Liver (tissue), 3 donors: ENCODE measurements at regions not wholly inside any gene's neighbourhood (a gene's known extent, or its start where the extent isn't known, plus 50 kb on each side); places are given as distances from the start of the nearest gene placed in this dataset.

Source experiments
- ATF3 ChIP-seq: IDR thresholded peaks from 2 replicates; pipeline ENCODE4 v1.6.1; 2016; ENCODE audit warnings: antibody characterized with exemption
- CTCF ChIP-seq: fragments of 150-350 bp; IDR thresholded peaks from 2 replicates; pipeline ENCODE4 v1.5.1; 2017; ENCODE audit warnings: improper control_type of control experiment, low read depth, low read length; ENCODE audit not compliant: missing input control
- EGR1 ChIP-seq, 2 donors: IDR thresholded peaks; 2 replicates each; pipeline ENCODE4 v1.6.1; 2016 to 2018; ENCODE audit warnings: antibody characterized with exemption in 2 of 2, low read depth in 2 of 2
- HNF4G ChIP-seq: IDR thresholded peaks from 2 replicates; pipeline ENCODE4 v1.6.1; 2016; ENCODE audit warnings: antibody characterized with exemption
- JUND ChIP-seq, 2 donors: IDR thresholded peaks; 2 replicates each; pipeline ENCODE4 v1.6.1; 2016; ENCODE audit warnings: antibody characterized with exemption in 2 of 2
- MAX ChIP-seq: IDR thresholded peaks from 2 replicates; pipeline ENCODE4 v1.6.1; 2016; ENCODE audit warnings: antibody characterized with exemption
- RAD21 ChIP-seq, 2 donors: IDR thresholded peaks; 2 replicates each; pipeline ENCODE4 v1.6.1; 2016; ENCODE audit warnings: antibody characterized with exemption in 2 of 2, mild to moderate bottlenecking in 2 of 2
- REST ChIP-seq: IDR thresholded peaks from 2 replicates; pipeline ENCODE4 v1.6.1; 2016; ENCODE audit warnings: antibody characterized with exemption, mild to moderate bottlenecking
- SP1 ChIP-seq: IDR thresholded peaks from 2 replicates; pipeline ENCODE4 v1.6.1; 2018; ENCODE audit warnings: antibody characterized with exemption, mild to moderate bottlenecking
- TAF1 ChIP-seq: conservative IDR thresholded peaks from 2 replicates; pipeline ENCODE4 v1.6.1; 2016; ENCODE audit warnings: antibody characterized with exemption, mild to moderate bottlenecking
- YY1 ChIP-seq: IDR thresholded peaks from 2 replicates; pipeline ENCODE4 v1.6.1; 2016; ENCODE audit warnings: antibody characterized with exemption, mild to moderate bottlenecking
- ZBTB33 ChIP-seq: IDR thresholded peaks from 2 replicates; pipeline ENCODE4 v1.6.1; 2016; ENCODE audit warnings: antibody characterized with exemption
- donor health status: healthy.
- donor health status: healthy.

GRCh38 chr5:74167930-74168315, 472.6 kb downstream of the ENC1 start:
- no peak for TF ChIP-seq CTCF
- no peak for TF ChIP-seq JUND (IDR thresholded peaks at IDR 0.05)
- TF ChIP-seq MAX: no peak
- no peak for TF ChIP-seq YY1
- TF ChIP-seq REST: no peak
- TF ChIP-seq RAD21 (IDR thresholded peaks at IDR 0.05): no peak
- no peak for TF ChIP-seq EGR1 (IDR thresholded peaks at IDR 0.05; ENCODE audit: low read depth in 2 of 2)
- TF ChIP-seq ZBTB33: no peak
- TF ChIP-seq SP1: no peak
- no peak for TF ChIP-seq ATF3
- TF ChIP-seq TAF1: no peak
- TF ChIP-seq HNF4G: no peak
